ENCODE measurements at regions not wholly inside any gene's neighbourhood (a gene's known extent, or its start where the extent isn't known, plus 50 kb on each side); places are given as distances from the start of the nearest gene placed in this dataset.

DNA sequence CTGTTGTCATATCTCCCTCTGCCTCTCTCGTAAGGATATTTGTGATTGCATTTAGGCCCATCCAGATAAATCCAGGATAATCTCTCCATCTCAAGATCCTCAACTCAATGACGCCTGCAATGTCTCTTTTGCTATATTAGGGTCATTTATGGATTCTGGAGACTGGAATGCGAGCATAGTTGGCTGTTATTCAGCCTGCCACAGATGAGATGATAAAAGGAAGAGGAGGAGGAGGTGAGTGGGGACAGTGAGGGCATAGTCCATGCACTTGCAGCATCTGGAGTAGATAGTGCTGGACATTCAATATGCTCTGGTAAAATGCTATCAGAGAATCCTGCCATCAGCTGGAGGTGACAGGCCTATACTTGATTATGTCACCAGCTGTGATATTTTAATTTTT lies 131.6 kb upstream of the CACNA1E start:
- DNase-seq (ENCODE audit: low spot score): no peak
- CTCF ChIA-PET (ENCODE audit: low intra/inter-chr PET ratio, low total read pairs): no interaction called here

More for the DNA sequence above, 131.6 kb upstream of the CACNA1E start:
- Histone ChIP-seq H4K20me1 (ENCODE audit: insufficient read depth, low read length) (no peaks in the 10 kb centered on the region), H3K4me1 (ENCODE audit: insufficient read depth, low read length) (no peaks in the 10 kb centered on the region), H3K9me3 (ENCODE audit: low read length) (no peaks in the 10 kb centered on the region), H3K36me3 (replicated peaks in 1 of 2; ENCODE audit: control insufficient read depth in 1 of 2, insufficient read depth in 2 of 2, low read length in 2 of 2) (no peaks in the 10 kb centered on the region), H3K27me3 (ENCODE audit: control insufficient read depth in 1 of 2, insufficient read depth in 2 of 2, low read length in 2 of 2) (peaks cover 1 to 26% of the 10 kb centered on the region in 2 experiments; a peak in 2 of 5 replicates), H2AFZ (ENCODE audit: low read length) (no peak overlapping the region), H3K4me3 (replicated peaks in 1 of 3; ENCODE audit: insufficient read depth in 1 of 3, low read depth in 2 of 3, low read length in 3 of 3) (no peak overlapping the region), H3K27ac (ENCODE audit: extremely low read length, insufficient read depth, low read length) (no peak overlapping the region), H3K9ac (ENCODE audit: insufficient read depth, low read depth, low read length) (no peak overlapping the region), H3K4me2 (ENCODE audit: low read depth, low read length) (no peak overlapping the region), H3K79me2 (ENCODE audit: insufficient read depth, low read length) (no peaks in the 10 kb centered on the region)
- no TSS peak for BruUV-seq (replicated peaks)
- FAIRE-seq: no peak
- TF ChIP-seq HMGA1 (CRISPR knock-in tag; conservative IDR thresholded peaks at IDR 0.05): no peak
- no peak for TF ChIP-seq ZNF841 (CRISPR knock-in tag; IDR thresholded peaks at IDR 0.05; ENCODE audit: borderline replicate concordance)
- TF ChIP-seq, protein P1, sequence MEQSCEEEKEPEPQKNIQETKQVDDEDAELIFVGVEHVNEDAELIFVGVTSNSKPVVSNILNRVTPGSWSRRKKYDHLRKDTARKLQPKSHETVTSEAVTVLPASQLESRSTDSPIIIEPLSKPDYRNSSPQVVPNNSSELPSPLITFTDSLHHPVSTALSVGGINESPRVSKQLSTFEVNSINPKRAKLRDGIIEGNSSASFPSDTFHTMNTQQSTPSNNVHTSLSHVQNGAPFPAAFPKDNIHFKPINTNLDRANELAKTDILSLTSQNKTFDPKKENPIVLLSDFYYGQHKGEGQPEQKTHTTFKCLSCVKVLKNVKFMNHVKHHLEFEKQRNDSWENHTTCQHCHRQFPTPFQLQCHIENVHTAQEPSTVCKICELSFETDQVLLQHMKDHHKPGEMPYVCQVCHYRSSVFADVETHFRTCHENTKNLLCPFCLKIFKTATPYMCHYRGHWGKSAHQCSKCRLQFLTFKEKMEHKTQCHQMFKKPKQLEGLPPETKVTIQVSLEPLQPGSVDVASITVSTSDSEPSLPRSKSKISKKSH (CRISPR knock-in tag; IDR thresholded peaks at IDR 0.05; ENCODE audit: borderline replicate concordance): no peak
- TF ChIP-seq, protein P2, sequence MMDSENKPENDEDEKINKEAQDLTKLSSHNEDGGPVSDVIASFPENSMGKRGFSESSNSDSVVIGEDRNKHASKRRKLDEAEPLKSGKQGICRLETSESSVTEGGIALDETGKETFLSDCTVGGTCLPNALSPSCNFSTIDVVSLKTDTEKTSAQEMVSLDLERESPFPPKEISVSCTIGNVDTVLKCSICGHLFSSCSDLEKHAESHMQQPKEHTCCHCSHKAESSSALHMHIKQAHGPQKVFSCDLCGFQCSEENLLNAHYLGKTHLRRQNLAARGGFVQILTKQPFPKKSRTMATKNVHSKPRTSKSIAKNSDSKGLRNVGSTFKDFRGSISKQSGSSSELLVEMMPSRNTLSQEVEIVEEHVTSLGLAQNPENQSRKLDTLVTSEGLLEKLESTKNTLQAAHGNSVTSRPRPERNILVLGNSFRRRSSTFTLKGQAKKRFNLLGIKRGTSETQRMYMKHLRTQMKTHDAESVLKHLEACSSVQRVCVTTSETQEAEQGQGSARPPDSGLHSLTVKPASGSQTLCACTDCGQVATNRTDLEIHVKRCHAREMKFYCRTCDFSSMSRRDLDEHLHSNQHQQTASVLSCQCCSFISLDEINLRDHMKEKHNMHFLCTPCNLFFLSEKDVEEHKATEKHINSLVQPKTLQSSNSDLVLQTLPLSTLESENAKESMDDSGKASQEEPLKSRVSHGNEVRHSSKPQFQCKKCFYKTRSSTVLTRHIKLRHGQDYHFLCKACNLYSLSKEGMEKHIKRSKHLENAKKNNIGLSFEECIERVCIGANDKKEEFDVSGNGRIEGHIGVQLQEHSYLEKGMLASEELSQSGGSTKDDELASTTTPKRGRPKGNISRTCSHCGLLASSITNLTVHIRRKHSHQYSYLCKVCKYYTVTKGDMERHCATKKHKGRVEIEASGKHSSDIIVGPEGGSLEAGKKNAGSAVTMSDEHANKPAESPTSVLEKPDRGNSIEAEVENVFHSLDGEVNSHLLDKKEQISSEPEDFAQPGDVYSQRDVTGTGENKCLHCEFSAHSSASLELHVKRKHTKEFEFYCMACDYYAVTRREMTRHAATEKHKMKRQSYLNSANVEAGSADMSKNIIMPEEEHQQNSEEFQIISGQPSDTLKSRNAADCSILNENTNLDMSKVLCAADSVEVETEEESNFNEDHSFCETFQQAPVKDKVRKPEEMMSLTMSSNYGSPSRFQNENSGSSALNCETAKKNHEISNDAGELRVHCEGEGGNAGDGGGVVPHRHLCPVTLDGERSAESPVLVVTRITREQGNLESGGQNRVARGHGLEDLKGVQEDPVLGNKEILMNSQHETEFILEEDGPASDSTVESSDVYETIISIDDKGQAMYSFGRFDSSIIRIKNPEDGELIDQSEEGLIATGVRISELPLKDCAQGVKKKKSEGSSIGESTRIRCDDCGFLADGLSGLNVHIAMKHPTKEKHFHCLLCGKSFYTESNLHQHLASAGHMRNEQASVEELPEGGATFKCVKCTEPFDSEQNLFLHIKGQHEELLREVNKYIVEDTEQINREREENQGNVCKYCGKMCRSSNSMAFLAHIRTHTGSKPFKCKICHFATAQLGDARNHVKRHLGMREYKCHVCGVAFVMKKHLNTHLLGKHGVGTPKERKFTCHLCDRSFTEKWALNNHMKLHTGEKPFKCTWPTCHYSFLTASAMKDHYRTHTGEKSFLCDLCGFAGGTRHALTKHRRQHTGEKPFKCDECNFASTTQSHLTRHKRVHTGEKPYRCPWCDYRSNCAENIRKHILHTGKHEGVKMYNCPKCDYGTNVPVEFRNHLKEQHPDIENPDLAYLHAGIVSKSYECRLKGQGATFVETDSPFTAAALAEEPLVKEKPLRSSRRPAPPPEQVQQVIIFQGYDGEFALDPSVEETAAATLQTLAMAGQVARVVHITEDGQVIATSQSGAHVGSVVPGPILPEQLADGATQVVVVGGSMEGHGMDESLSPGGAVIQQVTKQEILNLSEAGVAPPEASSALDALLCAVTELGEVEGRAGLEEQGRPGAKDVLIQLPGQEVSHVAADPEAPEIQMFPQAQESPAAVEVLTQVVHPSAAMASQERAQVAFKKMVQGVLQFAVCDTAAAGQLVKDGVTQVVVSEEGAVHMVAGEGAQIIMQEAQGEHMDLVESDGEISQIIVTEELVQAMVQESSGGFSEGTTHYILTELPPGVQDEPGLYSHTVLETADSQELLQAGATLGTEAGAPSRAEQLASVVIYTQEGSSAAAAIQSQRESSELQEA (CRISPR knock-in tag; IDR thresholded peaks at IDR 0.05; ENCODE audit: not compliant biosample characterization): no peak
- no peak for TF ChIP-seq SMAD3 (CRISPR knock-in tag; IDR thresholded peaks at IDR 0.05)
- no peak for TF ChIP-seq FOSL2 (CRISPR knock-in tag; IDR thresholded peaks at IDR 0.05)
- no peak for TF ChIP-seq EHMT2 (IDR thresholded peaks at IDR 0.05; ENCODE audit: borderline replicate concordance, low read depth, low read length)
- TF ChIP-seq, protein P3, sequence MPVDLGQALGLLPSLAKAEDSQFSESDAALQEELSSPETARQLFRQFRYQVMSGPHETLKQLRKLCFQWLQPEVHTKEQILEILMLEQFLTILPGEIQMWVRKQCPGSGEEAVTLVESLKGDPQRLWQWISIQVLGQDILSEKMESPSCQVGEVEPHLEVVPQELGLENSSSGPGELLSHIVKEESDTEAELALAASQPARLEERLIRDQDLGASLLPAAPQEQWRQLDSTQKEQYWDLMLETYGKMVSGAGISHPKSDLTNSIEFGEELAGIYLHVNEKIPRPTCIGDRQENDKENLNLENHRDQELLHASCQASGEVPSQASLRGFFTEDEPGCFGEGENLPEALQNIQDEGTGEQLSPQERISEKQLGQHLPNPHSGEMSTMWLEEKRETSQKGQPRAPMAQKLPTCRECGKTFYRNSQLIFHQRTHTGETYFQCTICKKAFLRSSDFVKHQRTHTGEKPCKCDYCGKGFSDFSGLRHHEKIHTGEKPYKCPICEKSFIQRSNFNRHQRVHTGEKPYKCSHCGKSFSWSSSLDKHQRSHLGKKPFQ (CRISPR knock-in tag; IDR thresholded peaks at IDR 0.05; ENCODE audit: insufficient replicate concordance): no peak
- WGBS (ENCODE audit: low lambda C conversion rate): 0% methylated on average over 3 of the region's 3 CpGs
- POLR2A ChIA-PET: no interaction called here
- no peak for ATAC-seq
- intact Hi-C loops (cut with micrococcal nuclease; ENCODE audit: unreplicated experiment) (no loop called here), in situ Hi-C loops (cut with HindIII; ENCODE audit: extremely low pct_ligation_motif_present, low pct_unique_long_range_greater_than_20kb) (no loop called here)
